Ovary (tissue), 7 donors: ENCODE measurements at regions not wholly inside any gene's neighbourhood (a gene's known extent, or its start where the extent isn't known, plus 50 kb on each side); places are given as distances from the start of the nearest gene placed in this dataset.

Source experiments
- DNase-seq, 5 donors: peaks; one replicate each; pipeline ENCODE4 v3.0.0-alpha.2; 2019 to 2020
- H3K27ac ChIP-seq, 2 donors: fragments of 200-600 bp; one replicate each; pipeline versions ENCODE4 v1.5.1 to v1.8.0; 2019 to 2022
- H3K27me3 ChIP-seq: fragments of 200-600 bp; one replicate; pipeline ENCODE4 v1.8.0; 2022
- H3K36me3 ChIP-seq: fragments of 200-600 bp; sonication (generic); one replicate; pipeline ENCODE4 v1.5.1; 2019
- H3K4me1 ChIP-seq: one replicate; pipeline ENCODE4 v1.8.1; 2013; ENCODE audit warnings: mild to moderate bottlenecking, moderate library complexity; ENCODE audit not compliant: insufficient read depth
- H3K4me3 ChIP-seq: fragments of 200-600 bp; sonication (generic); one replicate; pipeline ENCODE4 v1.5.1; 2017
- H3K9me3 ChIP-seq, 2 donors: fragments of 200-600 bp in 1 of 2; sonication (generic) in 1 of 2; one replicate each; pipeline versions ENCODE4 v1.5.1 to v1.8.1; 2013 to 2019; ENCODE audit warnings: mild to moderate bottlenecking in 1 of 2, moderate library complexity in 1 of 2
- EP300 ChIP-seq: sonication (generic); formaldehyde crosslinking; IDR thresholded peaks from one replicate; pipeline ENCODE4 v1.6.1; 2017; ENCODE audit warnings: antibody characterized with exemption
- POLR2A ChIP-seq: fragments of 450-650 bp; IDR thresholded peaks from one replicate; pipeline ENCODE4 v1.6.1; 2017; ENCODE audit warnings: antibody characterized with exemption, mild to moderate bottlenecking, moderate library complexity
- WGBS, 3 donors: extraction: QIAGEN DNeasy Blood & Tissue Kit in 1 of 3; methylation state at CpG; one replicate each; pipeline versions ENCODE4 v1.1.5 to v1.1.7; 2013 to 2017; 5-methylcytosine and 5-hydroxymethylcytosine counted together
- intact Hi-C, 4 donors: fragments of 100-400 bp; cut with DNase I; formaldehyde crosslinking; loops; one replicate each; pipeline versions ENCODE4 v1.11.0 to v1.15.1; 2022 to 2023
- TF ChIP-seq, protein P1 (sequence below), 3 donors: fragments of 450-650 bp in 2 of 3; fragments of 200-600 bp in 1 of 3; IDR thresholded peaks; one replicate each; pipeline versions ENCODE4 v1.5.1 to v1.8.0; 2016 to 2022; ENCODE audit warnings: antibody characterized with exemption in 3 of 3, mild to moderate bottlenecking in 1 of 3
- donor health status: DM: no; HTN: no; CAD: no; lungs with moderate emphysema.
- donor health status: DM: no; HTN: no; CAD: no.
- donor health status: Bipolar disorder and iron deficiency.
- donor health status: DM: no; HTN: no; CAD: no.
- donor health status: DM: yes; HTN: yes; CAD: no.

DNA sequence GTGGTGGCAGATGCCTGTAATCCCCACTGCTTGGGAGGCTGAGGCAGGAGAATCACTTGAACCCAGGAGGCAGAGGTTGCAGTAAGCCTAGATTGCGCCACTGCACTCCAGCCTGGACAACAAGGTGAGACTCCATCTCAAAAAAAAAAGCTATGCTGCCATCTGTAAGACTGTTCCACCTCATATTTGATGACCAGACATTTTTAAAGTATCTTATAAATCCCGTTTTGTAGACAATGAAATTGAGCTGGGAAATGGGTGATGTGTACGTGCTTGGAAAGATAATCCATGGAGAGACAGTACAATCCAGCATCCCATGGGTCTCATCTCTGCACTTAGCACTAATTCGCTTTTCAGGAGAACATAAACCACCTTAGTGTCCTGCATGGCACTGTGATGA is 126.5 kb upstream of the ATP5MC3 start:
- Histone ChIP-seq H3K27me3 (no peaks in the 10 kb centered on the region), H3K27ac (no peak overlapping the region), H3K36me3 (no peaks in the 10 kb centered on the region), H3K4me1 (no peaks in the 10 kb centered on the region), H3K4me3 (no peak overlapping the region), H3K9me3 (no peaks in the 10 kb centered on the region)
- TF ChIP-seq POLR2A (no peak), EP300 (no peak)
- TF ChIP-seq, protein P1, sequence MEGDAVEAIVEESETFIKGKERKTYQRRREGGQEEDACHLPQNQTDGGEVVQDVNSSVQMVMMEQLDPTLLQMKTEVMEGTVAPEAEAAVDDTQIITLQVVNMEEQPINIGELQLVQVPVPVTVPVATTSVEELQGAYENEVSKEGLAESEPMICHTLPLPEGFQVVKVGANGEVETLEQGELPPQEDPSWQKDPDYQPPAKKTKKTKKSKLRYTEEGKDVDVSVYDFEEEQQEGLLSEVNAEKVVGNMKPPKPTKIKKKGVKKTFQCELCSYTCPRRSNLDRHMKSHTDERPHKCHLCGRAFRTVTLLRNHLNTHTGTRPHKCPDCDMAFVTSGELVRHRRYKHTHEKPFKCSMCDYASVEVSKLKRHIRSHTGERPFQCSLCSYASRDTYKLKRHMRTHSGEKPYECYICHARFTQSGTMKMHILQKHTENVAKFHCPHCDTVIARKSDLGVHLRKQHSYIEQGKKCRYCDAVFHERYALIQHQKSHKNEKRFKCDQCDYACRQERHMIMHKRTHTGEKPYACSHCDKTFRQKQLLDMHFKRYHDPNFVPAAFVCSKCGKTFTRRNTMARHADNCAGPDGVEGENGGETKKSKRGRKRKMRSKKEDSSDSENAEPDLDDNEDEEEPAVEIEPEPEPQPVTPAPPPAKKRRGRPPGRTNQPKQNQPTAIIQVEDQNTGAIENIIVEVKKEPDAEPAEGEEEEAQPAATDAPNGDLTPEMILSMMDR (IDR thresholded peaks at IDR 0.05) = no peak
- no peak for DNase-seq
- intact Hi-C loops = no loop called here
- WGBS, 3 donors = 80 to 85% (median 82%) methylated on average over 4 of the region's 4 CpGs

DNA sequence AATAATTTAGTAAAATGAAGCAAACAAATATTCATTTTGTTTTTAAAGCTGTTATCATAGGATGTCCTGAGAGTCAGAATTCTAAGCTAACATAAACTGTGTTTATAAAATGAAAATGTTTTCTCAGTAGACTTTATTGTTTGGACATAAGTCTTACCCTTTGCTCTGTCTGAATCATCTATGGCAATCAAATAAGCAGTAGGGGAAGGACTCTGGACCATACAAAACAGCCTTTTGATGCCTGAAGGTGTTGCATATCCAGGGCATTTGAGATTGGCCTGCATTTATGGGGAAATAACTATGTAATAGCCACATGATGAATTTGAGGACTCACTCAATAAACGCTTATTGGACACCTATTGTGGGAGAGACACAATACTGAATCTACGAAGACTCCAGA is 123.0 kb upstream of the ATP5MC3 start:
- Histone ChIP-seq H3K27ac (no peak overlapping the region), H3K9me3 (no peaks in the 10 kb centered on the region), H3K27me3 (no peaks in the 10 kb centered on the region), H3K4me3 (no peak overlapping the region), H3K36me3 (no peaks in the 10 kb centered on the region), H3K4me1 (no peaks in the 10 kb centered on the region)
- TF ChIP-seq POLR2A (no peak), EP300 (no peak)
- TF ChIP-seq, protein P1 (IDR thresholded peaks at IDR 0.05) = no peak
- 91 to 94% (median 93%) methylated on average over 2 of the region's 2 CpGs for WGBS, 3 donors
- intact Hi-C loops = no loop called here
- no peak for DNase-seq

DNA sequence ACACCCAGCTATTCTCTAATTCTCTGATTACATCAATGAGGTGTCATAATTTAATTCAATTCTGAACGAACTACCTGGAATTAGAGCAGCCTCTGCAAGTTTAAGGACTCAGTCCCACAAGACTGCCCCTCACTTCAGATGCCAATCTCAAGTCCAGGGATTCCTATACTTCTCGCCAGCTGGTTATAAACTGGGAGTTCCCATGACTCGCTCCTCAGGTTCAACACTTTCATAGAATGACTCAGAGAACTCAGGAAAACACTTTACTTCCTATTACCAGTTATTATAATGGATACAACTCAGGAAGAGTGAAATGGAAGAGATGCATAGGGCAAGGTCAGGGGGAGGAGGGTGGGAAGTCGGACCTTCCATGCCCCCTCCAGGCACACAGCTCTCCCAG is 112.3 kb upstream of the ATP5MC3 start:
- no peaks in the 10 kb centered on the region for H3K27me3 ChIP-seq
- no peak for TF ChIP-seq POLR2A
- no peak for TF ChIP-seq EP300
- H3K4me3 ChIP-seq = no peak overlapping the region
- H3K36me3 ChIP-seq = no peaks in the 10 kb centered on the region
- H3K4me1 ChIP-seq = no peaks in the 10 kb centered on the region
- no peak for DNase-seq
- no peaks in the 10 kb centered on the region for H3K9me3 ChIP-seq
- 67 to 77% (median 71%) methylated on average over 4 of the region's 4 CpGs for WGBS, 3 donors
- no peak overlapping the region for H3K27ac ChIP-seq
- intact Hi-C loops = no loop called here

DNA sequence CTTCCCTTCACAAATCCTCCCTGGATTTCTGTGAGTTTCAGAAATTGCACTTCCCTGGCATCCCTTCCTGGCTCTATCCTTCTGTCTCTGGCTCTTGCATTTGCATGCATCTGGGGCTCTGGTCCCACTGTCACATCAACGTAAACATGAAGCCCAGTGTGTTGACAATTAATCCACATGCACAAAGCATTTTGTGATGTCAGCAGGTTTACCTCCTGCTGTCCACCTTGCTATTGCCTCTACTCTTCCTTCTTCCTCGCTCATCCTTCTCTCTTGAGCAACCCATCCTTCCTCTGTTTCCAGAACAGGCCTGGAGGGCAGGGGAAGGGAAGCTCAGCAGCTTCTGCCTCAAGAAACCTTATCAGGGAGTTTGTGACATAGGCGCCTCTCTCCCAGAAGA is 111.7 kb upstream of the ATP5MC3 start:
- H3K4me3 ChIP-seq = no peak overlapping the region
- no peaks in the 10 kb centered on the region for H3K36me3 ChIP-seq
- intact Hi-C loops = no loop called here
- WGBS, 3 donors = 77 to 87% (median 86%) methylated on average over 3 of the region's 3 CpGs
- no peaks in the 10 kb centered on the region for H3K4me1 ChIP-seq
- no peaks in the 10 kb centered on the region for H3K9me3 ChIP-seq
- no peak overlapping the region for H3K27ac ChIP-seq
- TF ChIP-seq EP300 = no peak
- TF ChIP-seq, protein P1 (IDR thresholded peaks at IDR 0.05) = no peak
- no peak for TF ChIP-seq POLR2A
- H3K27me3 ChIP-seq = no peaks in the 10 kb centered on the region
- no peak for DNase-seq

DNA sequence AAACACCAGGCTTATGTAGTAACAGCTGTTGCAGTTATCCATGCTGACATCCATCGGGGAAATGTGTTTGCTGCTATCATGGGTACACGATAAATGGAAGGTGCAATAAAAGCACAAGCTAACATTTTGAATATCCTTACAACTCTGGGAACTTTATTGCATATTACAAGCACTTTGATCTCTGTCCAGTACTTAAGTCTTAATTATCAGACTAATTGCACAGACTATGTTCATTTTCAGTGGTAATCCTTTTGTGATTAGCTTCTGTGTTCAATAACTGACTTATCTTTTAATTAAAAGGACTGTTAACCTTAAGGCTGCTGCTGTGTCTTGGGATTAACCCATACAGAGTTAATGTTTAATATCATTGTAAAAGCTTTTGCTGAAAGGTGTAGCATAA is 101.4 kb upstream of the ATP5MC3 start:
- no peaks in the 10 kb centered on the region for H3K27me3 ChIP-seq
- no peaks in the 10 kb centered on the region for H3K9me3 ChIP-seq
- intact Hi-C loops = no loop called here
- H3K36me3 ChIP-seq = no peaks in the 10 kb centered on the region
- DNase-seq = no peak
- H3K4me3 ChIP-seq = no peak overlapping the region
- no peak for TF ChIP-seq EP300
- no peak for TF ChIP-seq POLR2A
- TF ChIP-seq, protein P1 (IDR thresholded peaks at IDR 0.05) = no peak
- H3K4me1 ChIP-seq = no peaks in the 10 kb centered on the region
- H3K27ac ChIP-seq = no peak overlapping the region
- 29 to 38% (median 37%) methylated on average over 2 of the region's 2 CpGs for WGBS, 3 donors
